Uterus (tissue), 2 donors: ENCODE measurements at regions not wholly inside any gene's neighbourhood (a gene's known extent, or its start where the extent isn't known, plus 50 kb on each side); places are given as distances from the start of the nearest gene placed in this dataset.

ENCODE experiments used
- CTCF ChIP-seq, 4 experiments: fragments of 200-600 bp in 2 of 4; fragments of 450-650 bp in 2 of 4; sonication (generic) in 2 of 4; IDR thresholded peaks; one replicate each; pipeline ENCODE4 v1.5.1; 2016 to 2019; ENCODE audit warnings: antibody characterized with exemption in 4 of 4, mild to moderate bottlenecking in 2 of 4, moderate library complexity in 1 of 4
- POLR2A ChIP-seq, 2 donors: fragments of 450-650 bp; IDR thresholded peaks; one replicate each; pipeline ENCODE4 v1.6.1; 2016; ENCODE audit warnings: antibody characterized with exemption in 2 of 2, mild to moderate bottlenecking in 1 of 2, moderate library complexity in 1 of 2

GRCh38 chr5:5751498-5751897, 329.0 kb downstream of the ICE1 start:
- no peak for TF ChIP-seq CTCF (IDR thresholded peaks at IDR 0.05)
- no peak for TF ChIP-seq POLR2A (IDR thresholded peaks at IDR 0.05)
